KMS-11 (cell line): ENCODE measurements at regions not wholly inside any gene's neighbourhood (a gene's known extent, or its start where the extent isn't known, plus 50 kb on each side); places are given as distances from the start of the nearest gene placed in this dataset.
"Not testable (repeated sequence)": the region's sequence is repeated elsewhere in the genome, so short reads cannot be mapped to it uniquely, and the experiment has no call there.

Source experiments
- H2AFZ ChIP-seq: fragments of 200-600 bp; sonication (generic); 2 replicates; pipeline ENCODE4 v1.6.1; 2016; ENCODE audit warnings: antibody characterized with exemption, mixed run types, low read depth
- H3K27ac ChIP-seq: fragments of 200-600 bp; sonication (generic); 2 replicates; pipeline ENCODE4 v1.6.1; 2016; ENCODE audit warnings: mild to moderate bottlenecking, mixed run types
- H3K27me3 ChIP-seq: fragments of 200-600 bp; sonication (generic); 2 replicates; pipeline ENCODE4 v1.6.1; 2017; ENCODE audit warnings: mild to moderate bottlenecking, low read depth, mixed run types, moderate library complexity; ENCODE audit not compliant: insufficient read depth
- H3K36me3 ChIP-seq: fragments of 200-600 bp; sonication (generic); 2 replicates; pipeline ENCODE4 v1.6.1; 2017; ENCODE audit warnings: mild to moderate bottlenecking, mixed run types; ENCODE audit not compliant: insufficient read depth
- H3K4me1 ChIP-seq: fragments of 200-600 bp; sonication (generic); 2 replicates; pipeline ENCODE4 v1.6.1; 2016; ENCODE audit warnings: mild to moderate bottlenecking, low read depth, mixed run types; ENCODE audit not compliant: poor library complexity, severe bottlenecking
- H3K4me2 ChIP-seq: fragments of 200-600 bp; sonication (generic); 2 replicates; pipeline ENCODE4 v1.7.0; 2016; ENCODE audit warnings: mild to moderate bottlenecking, mixed run types
- H3K4me3 ChIP-seq: fragments of 200-600 bp; sonication (generic); IDR thresholded peaks from 2 replicates; pipeline ENCODE4 v1.6.1; 2017; ENCODE audit warnings: low read depth, low read length, mixed read lengths; ENCODE audit not compliant: insufficient read depth
- H3K79me2 ChIP-seq: fragments of 200-600 bp; sonication (generic); 2 replicates; pipeline ENCODE4 v1.6.1; 2016; ENCODE audit warnings: low read depth, mixed run types; ENCODE audit not compliant: insufficient read depth
- H3K9ac ChIP-seq: fragments of 200-600 bp; sonication (generic); 2 replicates; pipeline ENCODE4 v1.6.1; 2016; ENCODE audit warnings: mild to moderate bottlenecking, mixed run types
- H4K20me1 ChIP-seq: fragments of 200-600 bp; sonication (generic); 2 replicates; pipeline ENCODE4 v1.6.1; 2016; ENCODE audit warnings: mild to moderate bottlenecking, mixed run types; ENCODE audit not compliant: insufficient read depth
- CTCF ChIP-seq: fragments of 200-600 bp; sonication (generic); conservative IDR thresholded peaks from 2 replicates; pipeline ENCODE4 v1.6.1; 2017; ENCODE audit warnings: low read depth, mild to moderate bottlenecking, antibody characterized with exemption, low read length, moderate library complexity, mixed read lengths

GRCh38 chr1:209160230-209160629, 423.3 kb upstream of the CAMK1G start:
- Histone ChIP-seq H3K27ac (no peak overlapping the region), H2AFZ (no peak overlapping the region), H3K27me3 (no peaks in the 10 kb centered on the region), H3K9ac (no peak overlapping the region), H3K4me1 (no peaks in the 10 kb centered on the region), H3K36me3 (no peaks in the 10 kb centered on the region), H4K20me1 (no peaks in the 10 kb centered on the region), H3K4me3 (no peak overlapping the region), H3K79me2 (no peaks in the 10 kb centered on the region), H3K4me2 (no peak overlapping the region)
- TF ChIP-seq CTCF: no peak

GRCh38 chr1:209162651-209163050, 420.9 kb upstream of the CAMK1G start:
- Histone ChIP-seq H3K4me2 (no peak overlapping the region), H3K27ac (no peak overlapping the region), H3K36me3 (no peaks in the 10 kb centered on the region), H3K79me2 (no peaks in the 10 kb centered on the region), H3K4me3 (no peak overlapping the region), H4K20me1 (no peaks in the 10 kb centered on the region), H3K27me3 (no peaks in the 10 kb centered on the region), H3K9ac (no peak overlapping the region), H2AFZ (no peak overlapping the region), H3K4me1 (no peaks in the 10 kb centered on the region)
- TF ChIP-seq CTCF: no peak

- Histone ChIP-seq H4K20me1 (no peaks in the 10 kb centered on the region), H3K27me3 (no peaks in the 10 kb centered on the region), H3K9ac (no peak overlapping the region), H3K79me2 (no peaks in the 10 kb centered on the region), H3K36me3 (no peaks in the 10 kb centered on the region), H2AFZ (no peak overlapping the region), H3K27ac (no peak overlapping the region), H3K4me2 (no peak overlapping the region), H3K4me3 (no peak overlapping the region), H3K4me1 (no peaks in the 10 kb centered on the region)
- TF ChIP-seq CTCF: no peak
Measured at GRCh38 chr1:209168204-209168603, 415.3 kb upstream of the CAMK1G start.

GRCh38 chr1:209171151-209171550, 412.4 kb upstream of the CAMK1G start:
- H3K4me2 ChIP-seq: no peak overlapping the region
- H3K36me3 ChIP-seq: no peaks in the 10 kb centered on the region
- H3K27me3 ChIP-seq: no peaks in the 10 kb centered on the region
- H3K4me3 ChIP-seq: no peak overlapping the region
- no peak overlapping the region for H3K27ac ChIP-seq
- H3K79me2 ChIP-seq: no peaks in the 10 kb centered on the region
- no peak for TF ChIP-seq CTCF
- no peak overlapping the region for H3K9ac ChIP-seq
- no peaks in the 10 kb centered on the region for H3K4me1 ChIP-seq
- H2AFZ ChIP-seq: no peak overlapping the region
- no peaks in the 10 kb centered on the region for H4K20me1 ChIP-seq

GRCh38 chr1:209172286-209172685, 411.2 kb upstream of the CAMK1G start:
- H3K4me3 ChIP-seq: no peak overlapping the region
- no peaks in the 10 kb centered on the region for H3K36me3 ChIP-seq
- no peak overlapping the region for H3K27ac ChIP-seq
- no peak overlapping the region for H2AFZ ChIP-seq
- H3K4me2 ChIP-seq: no peak overlapping the region
- no peaks in the 10 kb centered on the region for H4K20me1 ChIP-seq
- H3K27me3 ChIP-seq: no peaks in the 10 kb centered on the region
- H3K4me1 ChIP-seq: peaks cover 4% of the 10 kb centered on the region
- no peak overlapping the region for H3K9ac ChIP-seq
- no peak for TF ChIP-seq CTCF
- H3K79me2 ChIP-seq: no peaks in the 10 kb centered on the region

GRCh38 chr1:209172792-209173542, 410.5 kb upstream of the CAMK1G start:
- not testable (repeated sequence) for H3K27me3 ChIP-seq, H3K27ac ChIP-seq, H3K4me2 ChIP-seq, H3K79me2 ChIP-seq, H3K9ac ChIP-seq, H3K4me1 ChIP-seq, H3K4me3 ChIP-seq, H3K36me3 ChIP-seq, H2AFZ ChIP-seq, H4K20me1 ChIP-seq
